ENCODE measurements at regions not wholly inside any gene's neighbourhood (a gene's known extent, or its start where the extent isn't known, plus 50 kb on each side); places are given as distances from the start of the nearest gene placed in this dataset.

- TF ChIP-seq, protein P1, sequence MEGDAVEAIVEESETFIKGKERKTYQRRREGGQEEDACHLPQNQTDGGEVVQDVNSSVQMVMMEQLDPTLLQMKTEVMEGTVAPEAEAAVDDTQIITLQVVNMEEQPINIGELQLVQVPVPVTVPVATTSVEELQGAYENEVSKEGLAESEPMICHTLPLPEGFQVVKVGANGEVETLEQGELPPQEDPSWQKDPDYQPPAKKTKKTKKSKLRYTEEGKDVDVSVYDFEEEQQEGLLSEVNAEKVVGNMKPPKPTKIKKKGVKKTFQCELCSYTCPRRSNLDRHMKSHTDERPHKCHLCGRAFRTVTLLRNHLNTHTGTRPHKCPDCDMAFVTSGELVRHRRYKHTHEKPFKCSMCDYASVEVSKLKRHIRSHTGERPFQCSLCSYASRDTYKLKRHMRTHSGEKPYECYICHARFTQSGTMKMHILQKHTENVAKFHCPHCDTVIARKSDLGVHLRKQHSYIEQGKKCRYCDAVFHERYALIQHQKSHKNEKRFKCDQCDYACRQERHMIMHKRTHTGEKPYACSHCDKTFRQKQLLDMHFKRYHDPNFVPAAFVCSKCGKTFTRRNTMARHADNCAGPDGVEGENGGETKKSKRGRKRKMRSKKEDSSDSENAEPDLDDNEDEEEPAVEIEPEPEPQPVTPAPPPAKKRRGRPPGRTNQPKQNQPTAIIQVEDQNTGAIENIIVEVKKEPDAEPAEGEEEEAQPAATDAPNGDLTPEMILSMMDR (IDR thresholded peaks at IDR 0.05; ENCODE audit: borderline replicate concordance, extremely low read depth, low read length, poor library complexity, severe bottlenecking): no peak
- TF ChIP-seq EZH2 (IDR thresholded peaks at IDR 0.05; ENCODE audit: borderline replicate concordance, low read depth, low read length, severe bottlenecking): no peak
Observed at GRCh38 chr17:5788266-5788900, 204.1 kb upstream of the NLRP1 start.
